Loucy (cell line): ENCODE measurements at regions not wholly inside any gene's neighbourhood (a gene's known extent, or its start where the extent isn't known, plus 50 kb on each side); places are given as distances from the start of the nearest gene placed in this dataset.

Experiments used
- H2AFZ ChIP-seq: fragments of 200-600 bp; sonication (generic); 2 replicates; pipeline ENCODE4 v1.6.0; 2016; ENCODE audit warnings: antibody characterized with exemption, mild to moderate bottlenecking, low read length, moderate library complexity
- H3F3A ChIP-seq: fragments of 200-600 bp; 2 replicates; pipeline ENCODE4 v1.6.0; 2016; ENCODE audit warnings: antibody characterized with exemption, low read depth, mild to moderate bottlenecking
- H3K27me3 ChIP-seq: fragments of 200-600 bp; sonication (generic); 2 replicates; pipeline ENCODE4 v1.6.1; 2014; ENCODE audit warnings: low read length, mild to moderate bottlenecking; ENCODE audit not compliant: insufficient read depth, poor library complexity, severe bottlenecking
- H3K36me3 ChIP-seq: fragments of 200-600 bp; sonication (generic); 2 replicates; pipeline ENCODE4 v1.6.1; 2016; ENCODE audit warnings: low read length; ENCODE audit not compliant: insufficient read depth
- H3K4me1 ChIP-seq: fragments of 200-600 bp; sonication (generic); 2 replicates; pipeline ENCODE4 v1.5.1; 2014; ENCODE audit warnings: low read length, mild to moderate bottlenecking; ENCODE audit not compliant: insufficient read depth, poor library complexity, severe bottlenecking
- H3K4me2 ChIP-seq: fragments of 200-600 bp; sonication (generic); 2 replicates; pipeline ENCODE4 v1.6.0; 2014; ENCODE audit warnings: antibody characterized with exemption, low read length, low read depth, mild to moderate bottlenecking; ENCODE audit not compliant: poor library complexity, severe bottlenecking
- H3K4me3 ChIP-seq: fragments of 200-600 bp; sonication (generic); 2 replicates; pipeline ENCODE4 v1.5.1; 2014; ENCODE audit warnings: low read length, mild to moderate bottlenecking, mixed read lengths; ENCODE audit not compliant: poor library complexity, severe bottlenecking
- H3K79me2 ChIP-seq: fragments of 200-600 bp; sonication (generic); 2 replicates; pipeline ENCODE4 v1.6.1; 2014; ENCODE audit warnings: low read length; ENCODE audit not compliant: insufficient read depth
- H3K9ac ChIP-seq: fragments of 200-600 bp; sonication (generic); 2 replicates; pipeline ENCODE4 v1.6.0; 2014; ENCODE audit warnings: mild to moderate bottlenecking, low read depth, low read length, moderate library complexity; ENCODE audit not compliant: poor library complexity, severe bottlenecking
- H3K9me2 ChIP-seq: fragments of 200-600 bp; sonication (generic); replicated peaks from 2 replicates; pipeline ENCODE4 v1.6.1; 2016; ENCODE audit warnings: low read depth, low read length, mixed read lengths
- H3K9me3 ChIP-seq: fragments of 200-600 bp; sonication (generic); 2 replicates; pipeline ENCODE4 v1.6.1; 2014; ENCODE audit warnings: mild to moderate bottlenecking, antibody characterized with exemption, low read length, low read depth; ENCODE audit not compliant: insufficient read depth
- H4K20me1 ChIP-seq: fragments of 200-600 bp; sonication (generic); 2 replicates; pipeline ENCODE4 v1.6.0; 2014; ENCODE audit warnings: antibody characterized with exemption, low read length, mild to moderate bottlenecking; ENCODE audit not compliant: insufficient read depth, poor library complexity, severe bottlenecking
- EZH2phosphoT487 ChIP-seq: fragments of 200-600 bp; IDR thresholded peaks from 2 replicates; pipeline ENCODE4 v1.6.1; 2018; ENCODE audit warnings: antibody characterized with exemption, mild to moderate bottlenecking, moderate library complexity, borderline replicate concordance
- TF ChIP-seq, protein P1 (sequence below): fragments of 200-600 bp; sonication (generic); conservative IDR thresholded peaks from 2 replicates; pipeline ENCODE4 v1.5.1; 2014; ENCODE audit warnings: mild to moderate bottlenecking, antibody characterized with exemption, low read length

DNA sequence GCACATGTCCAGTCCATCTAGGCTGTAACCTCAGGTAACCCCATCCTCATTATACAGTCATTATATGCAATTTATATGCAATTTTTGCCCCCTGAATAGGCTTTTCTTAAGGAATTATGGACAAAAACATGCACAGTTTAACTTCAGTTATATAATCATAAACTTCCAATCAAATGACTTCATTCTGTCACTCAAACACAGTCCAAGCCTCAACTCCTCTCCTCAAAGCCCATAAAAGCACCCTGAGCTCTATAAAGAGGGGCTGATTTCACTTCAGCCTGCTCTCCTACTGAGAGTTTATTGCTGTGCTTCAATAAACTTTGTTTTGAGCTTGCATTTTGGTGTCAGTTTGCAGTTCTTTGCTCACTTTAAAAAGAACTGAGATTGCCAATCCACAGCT lies 1805.5 kb downstream of the BRINP3 start:
- H3K36me3 ChIP-seq, result no peaks in the 10 kb centered on the region
- no peaks in the 10 kb centered on the region; the same call in 1 of the 2 replicates for H3K9me3 ChIP-seq
- H3F3A ChIP-seq, result no peaks in the 10 kb centered on the region
- no peak overlapping the region for H3K4me2 ChIP-seq
- TF ChIP-seq, protein P1, sequence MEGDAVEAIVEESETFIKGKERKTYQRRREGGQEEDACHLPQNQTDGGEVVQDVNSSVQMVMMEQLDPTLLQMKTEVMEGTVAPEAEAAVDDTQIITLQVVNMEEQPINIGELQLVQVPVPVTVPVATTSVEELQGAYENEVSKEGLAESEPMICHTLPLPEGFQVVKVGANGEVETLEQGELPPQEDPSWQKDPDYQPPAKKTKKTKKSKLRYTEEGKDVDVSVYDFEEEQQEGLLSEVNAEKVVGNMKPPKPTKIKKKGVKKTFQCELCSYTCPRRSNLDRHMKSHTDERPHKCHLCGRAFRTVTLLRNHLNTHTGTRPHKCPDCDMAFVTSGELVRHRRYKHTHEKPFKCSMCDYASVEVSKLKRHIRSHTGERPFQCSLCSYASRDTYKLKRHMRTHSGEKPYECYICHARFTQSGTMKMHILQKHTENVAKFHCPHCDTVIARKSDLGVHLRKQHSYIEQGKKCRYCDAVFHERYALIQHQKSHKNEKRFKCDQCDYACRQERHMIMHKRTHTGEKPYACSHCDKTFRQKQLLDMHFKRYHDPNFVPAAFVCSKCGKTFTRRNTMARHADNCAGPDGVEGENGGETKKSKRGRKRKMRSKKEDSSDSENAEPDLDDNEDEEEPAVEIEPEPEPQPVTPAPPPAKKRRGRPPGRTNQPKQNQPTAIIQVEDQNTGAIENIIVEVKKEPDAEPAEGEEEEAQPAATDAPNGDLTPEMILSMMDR, result no peak
- TF ChIP-seq EZH2phosphoT487, result no peak
- no peaks in the 10 kb centered on the region for H3K9me2 ChIP-seq
- no peaks in the 10 kb centered on the region for H3K27me3 ChIP-seq
- H3K9ac ChIP-seq, result no peak overlapping the region
- no peaks in the 10 kb centered on the region for H4K20me1 ChIP-seq
- H2AFZ ChIP-seq, result no peak overlapping the region
- no peaks in the 10 kb centered on the region for H3K4me1 ChIP-seq
- no peak overlapping the region for H3K4me3 ChIP-seq
- H3K79me2 ChIP-seq, result no peaks in the 10 kb centered on the region

DNA sequence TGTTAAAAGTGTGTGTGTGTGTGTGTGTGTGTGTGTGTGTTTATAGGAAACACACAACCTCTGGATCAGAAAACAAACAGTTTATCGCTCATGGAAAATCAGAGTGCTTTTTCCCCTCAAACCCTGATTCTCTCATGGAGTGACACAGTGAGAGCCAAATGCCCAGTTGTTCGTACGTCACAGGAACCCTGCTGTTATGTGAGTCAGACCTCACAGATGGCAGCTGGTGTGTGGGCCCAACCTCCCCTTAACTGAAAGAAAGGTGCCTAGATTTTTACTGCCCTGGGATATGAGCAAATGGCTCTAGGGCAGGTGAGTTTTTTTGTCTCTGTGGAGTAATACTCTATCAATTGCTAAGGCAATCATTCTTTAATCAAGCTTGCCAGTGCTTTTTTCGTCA lies 1788.1 kb downstream of the BRINP3 start:
- H2AFZ ChIP-seq, result no peak overlapping the region
- H3K9me3 ChIP-seq, result no peaks in the 10 kb centered on the region
- no peaks in the 10 kb centered on the region for H3F3A ChIP-seq
- H3K4me1 ChIP-seq, result no peaks in the 10 kb centered on the region
- no peaks in the 10 kb centered on the region for H3K9me2 ChIP-seq
- H3K9ac ChIP-seq, result no peak overlapping the region
- H3K27me3 ChIP-seq, result no peaks in the 10 kb centered on the region
- TF ChIP-seq, protein P1, result no peak
- TF ChIP-seq EZH2phosphoT487, result no peak
- no peak overlapping the region for H3K4me2 ChIP-seq
- H4K20me1 ChIP-seq, result no peaks in the 10 kb centered on the region
- H3K4me3 ChIP-seq, result no peak overlapping the region
- H3K79me2 ChIP-seq, result no peaks in the 10 kb centered on the region
- no peaks in the 10 kb centered on the region for H3K36me3 ChIP-seq

DNA sequence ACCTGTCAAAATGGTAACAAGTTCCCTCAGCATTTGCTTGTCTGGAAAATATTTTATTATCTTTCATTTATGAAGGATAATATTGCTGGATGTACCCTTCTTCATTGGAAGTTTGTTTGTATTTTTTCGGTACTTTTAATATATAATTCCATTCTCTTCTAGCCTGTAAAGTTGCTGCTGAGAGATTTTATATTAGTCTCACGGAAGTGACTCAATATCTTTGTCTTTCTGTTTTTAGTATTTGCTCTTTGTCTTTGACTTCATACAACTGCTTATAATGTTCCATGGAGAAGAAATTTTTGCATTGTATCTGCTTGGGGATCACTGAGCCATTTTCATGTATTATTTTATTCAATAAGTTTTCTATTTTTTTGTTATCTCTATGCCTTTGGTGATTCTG lies 1777.5 kb downstream of the BRINP3 start:
- no peak overlapping the region for H3K9ac ChIP-seq
- no peak overlapping the region for H3K4me3 ChIP-seq
- H3K4me2 ChIP-seq, result no peak overlapping the region
- H3K27me3 ChIP-seq, result no peaks in the 10 kb centered on the region
- H3K9me3 ChIP-seq, result no peaks in the 10 kb centered on the region
- H3K36me3 ChIP-seq, result no peaks in the 10 kb centered on the region
- no peak overlapping the region for H2AFZ ChIP-seq
- no peak for TF ChIP-seq EZH2phosphoT487
- TF ChIP-seq, protein P1, result no peak
- no peaks in the 10 kb centered on the region for H3K4me1 ChIP-seq
- no peaks in the 10 kb centered on the region for H3K79me2 ChIP-seq
- no peaks in the 10 kb centered on the region for H3K9me2 ChIP-seq
- H3F3A ChIP-seq, result no peaks in the 10 kb centered on the region
- no peaks in the 10 kb centered on the region for H4K20me1 ChIP-seq
